SK-N-SH treated with all-trans-retinoic acid at 6 μM for 48 hours (cell line): ENCODE measurements at regions not wholly inside any gene's neighbourhood (a gene's known extent, or its start where the extent isn't known, plus 50 kb on each side); places are given as distances from the start of the nearest gene placed in this dataset.

Source experiments
- ATAC-seq: fragments of 200-7000 bp; cut with Tn5 transposase; 3 replicates; pipeline ENCODE4 v1.9.1; 2020; ENCODE audit warnings: mild to moderate bottlenecking, moderate library complexity
- ARNTL ChIP-seq: fragments of 450-650 bp; formaldehyde crosslinking; IDR thresholded peaks from 2 replicates; pipeline ENCODE4 v1.5.0; 2020; ENCODE audit warnings: low read depth, mild to moderate bottlenecking, moderate library complexity, borderline replicate concordance
- CREB5 ChIP-seq: fragments of 250-450 bp; sonication (Bioruptor Pico); IDR thresholded peaks from 2 replicates; pipeline ENCODE4 v1.5.1; 2020; ENCODE audit warnings: low read depth, mild to moderate bottlenecking, moderate library complexity
- ESRRG ChIP-seq: fragments of 250-450 bp; sonication (Bioruptor Pico); IDR thresholded peaks from 2 replicates; pipeline ENCODE4 v1.6.1; 2021; ENCODE audit warnings: mild to moderate bottlenecking
- GLIS3 ChIP-seq: fragments of 250-450 bp; sonication (Bioruptor Pico); IDR thresholded peaks from 2 replicates; pipeline ENCODE4 v1.5.0; 2020; ENCODE audit warnings: mild to moderate bottlenecking, moderate library complexity
- ISL1 ChIP-seq: fragments of 250-450 bp; sonication (Bioruptor Pico); IDR thresholded peaks from 2 replicates; pipeline ENCODE4 v2.1.2; 2022; ENCODE audit warnings: mild to moderate bottlenecking, moderate library complexity
- OSR1 ChIP-seq: fragments of 250-450 bp; sonication (Bioruptor Pico); IDR thresholded peaks from 2 replicates; pipeline ENCODE4 v1.8.0; 2022; ENCODE audit warnings: moderate library complexity, mild to moderate bottlenecking, inconsistent platforms
- PATZ1 ChIP-seq: fragments of 250-450 bp; sonication (Bioruptor Pico); IDR thresholded peaks from 2 replicates; pipeline ENCODE4 v1.8.0; 2020; ENCODE audit warnings: mild to moderate bottlenecking, moderate library complexity, borderline replicate concordance
- PPARA ChIP-seq: fragments of 250-450 bp; sonication (Bioruptor Pico); IDR thresholded peaks from 2 replicates; pipeline ENCODE4 v1.5.0; 2020; ENCODE audit warnings: mild to moderate bottlenecking, borderline replicate concordance
- TCF4 ChIP-seq: fragments of 250-450 bp; sonication (Bioruptor Pico); IDR thresholded peaks from 2 replicates; pipeline ENCODE4 v1.8.0; 2021; ENCODE audit warnings: mild to moderate bottlenecking, moderate library complexity, borderline replicate concordance
- TSHZ2 ChIP-seq: fragments of 250-450 bp; sonication (Bioruptor Pico); IDR thresholded peaks from 2 replicates; pipeline ENCODE4 v1.5.0; 2020; ENCODE audit warnings: mild to moderate bottlenecking, moderate library complexity
- ZNF565 ChIP-seq: fragments of 450-650 bp; formaldehyde crosslinking; conservative IDR thresholded peaks from 2 replicates; pipeline ENCODE4 v1.5.0; 2020; ENCODE audit warnings: low read depth, mild to moderate bottlenecking, moderate library complexity
- ZNF70 ChIP-seq: fragments of 450-650 bp; formaldehyde crosslinking; IDR thresholded peaks from 2 replicates; pipeline ENCODE4 v1.5.0; 2020; ENCODE audit warnings: mild to moderate bottlenecking, moderate library complexity
- ZNF8 ChIP-seq: fragments of 450-650 bp; formaldehyde crosslinking; IDR thresholded peaks from 2 replicates; pipeline ENCODE4 v1.5.0; 2020; ENCODE audit warnings: mild to moderate bottlenecking, moderate library complexity
- TF ChIP-seq, protein P1 (sequence below): fragments of 250-450 bp; sonication (Bioruptor Pico); IDR thresholded peaks from 2 replicates; pipeline ENCODE4 v1.5.1; 2021; ENCODE audit warnings: mild to moderate bottlenecking, moderate library complexity
- TF ChIP-seq, protein P2 (sequence below): fragments of 250-450 bp; sonication (Bioruptor Pico); IDR thresholded peaks from 2 replicates; pipeline ENCODE4 v1.8.0; 2021; ENCODE audit warnings: low read depth, mild to moderate bottlenecking, moderate library complexity, borderline replicate concordance

DNA sequence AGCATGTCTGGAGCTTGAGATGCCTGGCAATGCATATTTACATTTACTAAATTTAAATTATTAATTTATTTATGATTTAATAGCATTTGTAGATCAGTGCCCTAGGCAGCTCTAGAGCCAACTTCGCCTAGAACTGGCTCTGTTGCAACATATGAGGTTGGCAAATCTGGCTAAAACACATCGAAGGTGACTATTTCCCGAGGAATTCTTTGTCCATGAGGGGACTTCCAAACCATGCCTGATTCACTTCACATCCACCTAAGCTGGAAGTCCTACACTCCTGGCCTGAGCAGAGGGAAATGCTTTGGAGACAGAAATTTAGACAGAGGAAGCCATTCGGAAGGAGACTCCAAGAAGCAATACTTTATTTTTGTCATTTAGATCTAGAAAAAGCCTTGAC, 211.0 kb upstream of the ARG1 start:
- no peak for ATAC-seq
- TF ChIP-seq ISL1 (CRISPR knock-in tag), result no peak
- TF ChIP-seq PATZ1 (CRISPR knock-in tag), result no peak
- TF ChIP-seq, protein P1, sequence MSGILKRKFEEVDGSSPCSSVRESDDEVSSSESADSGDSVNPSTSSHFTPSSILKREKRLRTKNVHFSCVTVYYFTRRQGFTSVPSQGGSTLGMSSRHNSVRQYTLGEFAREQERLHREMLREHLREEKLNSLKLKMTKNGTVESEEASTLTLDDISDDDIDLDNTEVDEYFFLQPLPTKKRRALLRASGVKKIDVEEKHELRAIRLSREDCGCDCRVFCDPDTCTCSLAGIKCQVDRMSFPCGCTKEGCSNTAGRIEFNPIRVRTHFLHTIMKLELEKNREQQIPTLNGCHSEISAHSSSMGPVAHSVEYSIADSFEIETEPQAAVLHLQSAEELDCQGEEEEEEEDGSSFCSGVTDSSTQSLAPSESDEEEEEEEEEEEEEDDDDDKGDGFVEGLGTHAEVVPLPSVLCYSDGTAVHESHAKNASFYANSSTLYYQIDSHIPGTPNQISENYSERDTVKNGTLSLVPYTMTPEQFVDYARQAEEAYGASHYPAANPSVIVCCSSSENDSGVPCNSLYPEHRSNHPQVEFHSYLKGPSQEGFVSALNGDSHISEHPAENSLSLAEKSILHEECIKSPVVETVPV (CRISPR knock-in tag), result no peak

GRCh38 chr6:131362696-131363095, 210.3 kb upstream of the ARG1 start:
- TF ChIP-seq PPARA (CRISPR knock-in tag) (no peak), ZNF8 (CRISPR knock-in tag) (no peak), TSHZ2 (CRISPR knock-in tag) (no peak), TCF4 (CRISPR knock-in tag) (no peak), ZNF70 (CRISPR knock-in tag) (no peak), CREB5 (CRISPR knock-in tag) (no peak)
- TF ChIP-seq, protein P1 (CRISPR knock-in tag), result no peak
- TF ChIP-seq, protein P2, sequence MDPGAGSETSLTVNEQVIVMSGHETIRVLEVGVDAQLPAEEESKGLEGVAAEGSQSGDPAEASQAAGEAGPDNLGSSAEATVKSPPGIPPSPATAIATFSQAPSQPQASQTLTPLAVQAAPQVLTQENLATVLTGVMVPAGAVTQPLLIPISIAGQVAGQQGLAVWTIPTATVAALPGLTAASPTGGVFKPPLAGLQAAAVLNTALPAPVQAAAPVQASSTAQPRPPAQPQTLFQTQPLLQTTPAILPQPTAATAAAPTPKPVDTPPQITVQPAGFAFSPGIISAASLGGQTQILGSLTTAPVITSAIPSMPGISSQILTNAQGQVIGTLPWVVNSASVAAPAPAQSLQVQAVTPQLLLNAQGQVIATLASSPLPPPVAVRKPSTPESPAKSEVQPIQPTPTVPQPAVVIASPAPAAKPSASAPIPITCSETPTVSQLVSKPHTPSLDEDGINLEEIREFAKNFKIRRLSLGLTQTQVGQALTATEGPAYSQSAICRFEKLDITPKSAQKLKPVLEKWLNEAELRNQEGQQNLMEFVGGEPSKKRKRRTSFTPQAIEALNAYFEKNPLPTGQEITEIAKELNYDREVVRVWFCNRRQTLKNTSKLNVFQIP (CRISPR knock-in tag), result no peak
- TF ChIP-seq, all 23 proteins: peak for 0
- no peak for ATAC-seq

- TF ChIP-seq GLIS3 (no peak), ESRRG (CRISPR knock-in tag) (no peak), ZNF8 (CRISPR knock-in tag) (no peak), OSR1 (no peak), ZNF70 (CRISPR knock-in tag) (no peak), ARNTL (CRISPR knock-in tag) (no peak), ZNF565 (CRISPR knock-in tag) (no peak), CREB5 (CRISPR knock-in tag) (no peak)
- TF ChIP-seq, protein P2 (CRISPR knock-in tag), result no peak
- TF ChIP-seq, all 23 proteins: peak for 0
- ATAC-seq, result no peak
Measured at GRCh38 chr6:131363947-131364834, 208.8 kb upstream of the ARG1 start.
